ENCODE measurements at regions not wholly inside any gene's neighbourhood (a gene's known extent, or its start where the extent isn't known, plus 50 kb on each side); places are given as distances from the start of the nearest gene placed in this dataset.

GRCh38 chr5:33336891-33337636 lies 103.7 kb upstream of the TARS1 start:
- no peak for DNase-seq

GRCh38 chr5:33337637-33337992 lies 103.2 kb upstream of the TARS1 start:
- no peak for DNase-seq

- DNase-seq: no peak
Observed at GRCh38 chr5:33338336-33339110, 102.2 kb upstream of the TARS1 start.

- no peak for DNase-seq
Observed at GRCh38 chr5:33339413-33339812, 101.4 kb upstream of the TARS1 start.

- DNase-seq: no peak
Observed at GRCh38 chr5:33340195-33340594, 100.6 kb upstream of the TARS1 start.

GRCh38 chr5:33341351-33341750 lies 99.4 kb upstream of the TARS1 start:
- DNase-seq: no peak

- DNase-seq: no peak
Observed at GRCh38 chr5:33343676-33344327, 97.0 kb upstream of the TARS1 start.

GRCh38 chr5:33346534-33346933 lies 94.2 kb upstream of the TARS1 start:
- DNase-seq: no peak

- no peak for DNase-seq
Observed at GRCh38 chr5:33361781-33362180, 79.0 kb upstream of the TARS1 start.

GRCh38 chr5:33362915-33363314 lies 77.8 kb upstream of the TARS1 start:
- DNase-seq: no peak

GRCh38 chr5:33363537-33363936 lies 77.2 kb upstream of the TARS1 start:
- DNase-seq: no peak

- DNase-seq: no peak
Observed at GRCh38 chr5:33364406-33364805, 76.4 kb upstream of the TARS1 start.

- DNase-seq: no peak
Observed at GRCh38 chr5:33367416-33367815, 73.3 kb upstream of the TARS1 start.

GRCh38 chr5:33369485-33370465 lies 71.0 kb upstream of the TARS1 start:
- no peak for DNase-seq

GRCh38 chr5:33370466-33370859 lies 70.3 kb upstream of the TARS1 start:
- no peak for DNase-seq

GRCh38 chr5:33371660-33372059 lies 69.1 kb upstream of the TARS1 start:
- DNase-seq: no peak

GRCh38 chr5:33372721-33373472 lies 67.9 kb upstream of the TARS1 start:
- DNase-seq: no peak

GRCh38 chr5:33375900-33376299 lies 64.9 kb upstream of the TARS1 start:
- DNase-seq: no peak

GRCh38 chr5:33379757-33380156 lies 61.0 kb upstream of the TARS1 start:
- no peak for DNase-seq

- no peak for DNase-seq
Observed at GRCh38 chr5:33381243-33381642, 59.5 kb upstream of the TARS1 start.
